ENCODE measurements at regions not wholly inside any gene's neighbourhood (a gene's known extent, or its start where the extent isn't known, plus 50 kb on each side); places are given as distances from the start of the nearest gene placed in this dataset.

GRCh38 chr12:118900993-118901392 lies 80.3 kb upstream of the SRRM4 start:
- Histone ChIP-seq H3K4me2 (ENCODE audit: insufficient read depth, low read length) (no peak overlapping the region), H3K27me3 (ENCODE audit: insufficient read depth, low read length) (no peaks in the 10 kb centered on the region), H4K20me1 (ENCODE audit: insufficient read depth, low read length) (no peaks in the 10 kb centered on the region), H3K36me3 (ENCODE audit: insufficient read depth, low read length) (no peaks in the 10 kb centered on the region), H3K4me3 (ENCODE audit: insufficient read depth, low read length) (no peak overlapping the region), H3K4me1 (ENCODE audit: insufficient read depth, low read length) (no peaks in the 10 kb centered on the region), H3K9me3 (ENCODE audit: low read depth, low read length) (peaks cover 2% of the 10 kb centered on the region), H2AFZ (ENCODE audit: low read length) (no peak overlapping the region), H3K79me2 (ENCODE audit: insufficient read depth, low read length) (no peaks in the 10 kb centered on the region), H3K27ac (ENCODE audit: low read depth, low read length) (no peak overlapping the region)
- no peak for TF ChIP-seq CTCF (IDR thresholded peaks at IDR 0.05; ENCODE audit: extremely low read depth, low read depth, low read length)
- peak; percentile 39 for DNase-seq (ENCODE audit: insufficient read length, low spot score, missing footprints)

GRCh38 chr12:118908811-118909210 lies 72.5 kb upstream of the SRRM4 start:
- no peak overlapping the region for H3K4me2 ChIP-seq (ENCODE audit: insufficient read depth, low read length)
- H3K9me3 ChIP-seq (ENCODE audit: low read depth, low read length): no peaks in the 10 kb centered on the region
- no peak for DNase-seq (ENCODE audit: insufficient read length, low spot score, missing footprints)
- no peak overlapping the region for H3K4me3 ChIP-seq (ENCODE audit: insufficient read depth, low read length)
- H4K20me1 ChIP-seq (ENCODE audit: insufficient read depth, low read length): no peaks in the 10 kb centered on the region
- H3K27ac ChIP-seq (ENCODE audit: low read depth, low read length): no peak overlapping the region
- no peaks in the 10 kb centered on the region for H3K4me1 ChIP-seq (ENCODE audit: insufficient read depth, low read length)
- no peaks in the 10 kb centered on the region for H3K79me2 ChIP-seq (ENCODE audit: insufficient read depth, low read length)
- no peak for TF ChIP-seq CTCF (IDR thresholded peaks at IDR 0.05; ENCODE audit: extremely low read depth, low read depth, low read length)
- no peak overlapping the region for H2AFZ ChIP-seq (ENCODE audit: low read length)
- no peaks in the 10 kb centered on the region for H3K36me3 ChIP-seq (ENCODE audit: insufficient read depth, low read length)
- H3K27me3 ChIP-seq (ENCODE audit: insufficient read depth, low read length): no peaks in the 10 kb centered on the region

- Histone ChIP-seq H3K27me3 (ENCODE audit: insufficient read depth, low read length) (no peaks in the 10 kb centered on the region), H3K4me3 (ENCODE audit: insufficient read depth, low read length) (no peak overlapping the region), H3K4me1 (ENCODE audit: insufficient read depth, low read length) (no peaks in the 10 kb centered on the region), H3K9me3 (ENCODE audit: low read depth, low read length) (no peaks in the 10 kb centered on the region), H3K79me2 (ENCODE audit: insufficient read depth, low read length) (no peaks in the 10 kb centered on the region), H4K20me1 (ENCODE audit: insufficient read depth, low read length) (no peaks in the 10 kb centered on the region), H3K27ac (ENCODE audit: low read depth, low read length) (no peak overlapping the region), H3K36me3 (ENCODE audit: insufficient read depth, low read length) (no peaks in the 10 kb centered on the region), H2AFZ (ENCODE audit: low read length) (no peak overlapping the region), H3K4me2 (ENCODE audit: insufficient read depth, low read length) (no peak overlapping the region)
- TF ChIP-seq CTCF (IDR thresholded peaks at IDR 0.05; ENCODE audit: extremely low read depth, low read depth, low read length): no peak
- DNase-seq (ENCODE audit: insufficient read length, low spot score, missing footprints): no peak
These were observed 68.6 kb upstream of the SRRM4 start for GRCh38 chr12:118912697-118913270.

GRCh38 chr12:118921761-118922160 lies 59.6 kb upstream of the SRRM4 start:
- H2AFZ ChIP-seq (ENCODE audit: low read length): no peak overlapping the region

More at GRCh38 chr12:118921761-118922160, 59.6 kb upstream of the SRRM4 start:
- Histone ChIP-seq H3K27me3 (ENCODE audit: insufficient read depth, low read length) (no peaks in the 10 kb centered on the region), H3K4me2 (ENCODE audit: insufficient read depth, low read length) (no peak overlapping the region), H3K4me3 (ENCODE audit: insufficient read depth, low read length) (no peak overlapping the region), H3K4me1 (ENCODE audit: insufficient read depth, low read length) (no peaks in the 10 kb centered on the region), H4K20me1 (ENCODE audit: insufficient read depth, low read length) (no peaks in the 10 kb centered on the region), H3K79me2 (ENCODE audit: insufficient read depth, low read length) (no peaks in the 10 kb centered on the region), H3K27ac (ENCODE audit: low read depth, low read length) (no peak overlapping the region), H3K9me3 (ENCODE audit: low read depth, low read length) (no peaks in the 10 kb centered on the region), H3K36me3 (ENCODE audit: insufficient read depth, low read length) (no peaks in the 10 kb centered on the region)
- no peak for DNase-seq (ENCODE audit: insufficient read length, low spot score, missing footprints)
- no peak for TF ChIP-seq CTCF (IDR thresholded peaks at IDR 0.05; ENCODE audit: extremely low read depth, low read depth, low read length)
